Heart right ventricle (tissue), 16 donors: ENCODE measurements at regions not wholly inside any gene's neighbourhood (a gene's known extent, or its start where the extent isn't known, plus 50 kb on each side); places are given as distances from the start of the nearest gene placed in this dataset.

Experiments
- ATAC-seq, 8 donors: fragments of 200-7000 bp; cut with Tn5 transposase; one replicate each; pipeline ENCODE4 v1.9.1; 2020; ENCODE audit warnings: mild to moderate bottlenecking in 8 of 8, moderate library complexity in 8 of 8, moderate number of reproducible peaks in 1 of 8
- DNase-seq, 2 donors: peaks; one replicate each; pipeline ENCODE4 v3.0.0-alpha.2; 2020
- H3K27ac ChIP-seq, 10 donors: fragments of 200-600 bp; sonication (generic) in 2 of 10; one replicate each; pipeline versions ENCODE4 v1.5.0 to v1.8.0; 2020 to 2022; ENCODE audit warnings: mild to moderate bottlenecking in 3 of 10
- H3K27me3 ChIP-seq, 7 donors: fragments of 200-600 bp; one replicate each; pipeline ENCODE4 v1.8.0; 2021 to 2022; ENCODE audit warnings: mild to moderate bottlenecking in 2 of 7
- H3K36me3 ChIP-seq, 9 donors: fragments of 200-600 bp; sonication (generic) in 1 of 9; one replicate each; pipeline versions ENCODE4 v1.5.0 to v1.8.0; 2020 to 2022; ENCODE audit warnings: mild to moderate bottlenecking in 2 of 9
- H3K4me1 ChIP-seq, 9 donors: fragments of 200-600 bp; sonication (generic) in 1 of 9; one replicate each; pipeline versions ENCODE4 v1.5.0 to v1.8.0; 2020 to 2022; ENCODE audit warnings: mild to moderate bottlenecking in 4 of 9
- H3K4me3 ChIP-seq, 10 donors: fragments of 200-600 bp; sonication (generic) in 2 of 10; one replicate each; pipeline versions ENCODE4 v1.5.0 to v1.8.0; 2020 to 2022; ENCODE audit warnings: mild to moderate bottlenecking in 7 of 10, moderate library complexity in 2 of 10
- H3K9me3 ChIP-seq, 11 donors: fragments of 200-600 bp in 10 of 11; sonication (generic) in 2 of 11; one replicate each; pipeline versions ENCODE4 v1.5.0 to v1.8.0; 2013 to 2022; ENCODE audit warnings: mild to moderate bottlenecking in 2 of 11, control low read depth in 1 of 11, moderate library complexity in 1 of 11
- CTCF ChIP-seq, 9 donors: fragments of 200-600 bp; sonication (generic) in 2 of 9; IDR thresholded peaks; one replicate each; pipeline versions ENCODE4 v1.5.0 to v1.8.0; 2021 to 2022; ENCODE audit warnings: antibody characterized with exemption in 9 of 9, mild to moderate bottlenecking in 5 of 9, moderate library complexity in 1 of 9
- WGBS, 2 donors: extraction: QIAGEN DNeasy Blood & Tissue Kit; methylation state at CpG; one replicate each; pipeline ENCODE4 v1.1.7; 2013; ENCODE audit warnings: inconsistent platforms in 1 of 2; 5-methylcytosine and 5-hydroxymethylcytosine counted together
- intact Hi-C, 10 donors: fragments of 100-400 bp; cut with DNase I; formaldehyde crosslinking; loops; one replicate each; pipeline versions ENCODE4 v1.11.1 to v1.14.2; 2022
- donor health status: Arrhythmogenic right ventricular cardiomyopathy.
- donor health status: ischemic (EF 13 %, LVEDD 7.1; RV severe dilation, severe dysfunction).
- donor health status: healthy with polysubstance abuse.
- donor health status: DM: no; HTN: yes; CAD: no.
- donor health status: DM: no; HTN: no; CAD: no.
- donor health status: ischemic (EF 25% LVEDD 6.9; RV normal size, moderate dysfunction).
- donor health status: ischemic (EF 25% LVEDD 5.7; RV mildly dilated, moderate dysfunction).
- donor health status: healthy.
- donor health status: DM: yes; HTN: yes; CAD: no.
- donor health status: Ischemic cardiomyopathy.
- donor health status: ischemic (EF 35%, LVEDD 5.7; RV mildly dilated, moderate dysfunction).
- donor health status: nonischemic (EF 11% LVEDD 7.7; RV severe dilation, severe dysfunction).
- donor health status: DM: yes; HTN: yes; CAD: no.
- donor health status: PGD.
- donor health status: ischemic (EF 29% LVEDD 5.4; RV normal size, mild dysfunction).
- donor health status: nonischemic (EF 23%, LVEDD 6.1; RV moderate dilation, normal function).

DNA sequence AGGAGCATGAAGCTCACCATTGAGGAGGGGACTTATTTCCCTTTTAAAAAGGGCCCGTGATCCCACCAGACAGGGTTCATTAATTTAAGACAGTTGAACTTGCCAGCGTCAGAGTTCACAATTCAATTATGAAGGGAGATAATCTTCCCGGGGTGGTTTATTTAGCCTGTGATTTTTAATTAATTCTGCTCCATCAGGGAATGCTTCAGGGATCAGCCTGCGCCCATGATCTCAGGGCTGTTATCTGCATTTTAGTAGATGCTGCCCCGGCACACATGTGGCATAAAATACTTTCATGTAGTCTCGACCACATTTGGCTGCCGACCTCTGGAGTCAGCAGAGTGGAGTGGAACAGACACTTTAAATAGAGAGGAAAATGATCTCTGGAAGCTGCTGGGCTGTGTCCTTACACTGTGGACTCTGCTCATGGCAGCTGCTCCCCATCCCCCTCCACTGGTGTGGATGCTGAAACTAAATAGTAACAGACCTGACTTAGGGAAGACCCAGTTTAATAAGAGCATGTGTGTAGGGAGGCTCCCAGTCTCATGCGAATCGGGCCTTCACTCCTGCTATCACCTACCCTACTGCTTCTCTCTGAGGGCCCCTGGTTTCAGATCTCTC, 256.9 kb downstream of the TEX29 start:
- DNase-seq (no peak), ATAC-seq (no peak)
- WGBS, 2 donors, result 81 to 85% methylated on average over 9 of the region's 9 CpGs
- Histone ChIP-seq H3K27ac (no peak overlapping the region), H3K4me3 (no peak overlapping the region), H3K4me1 (no peaks in the 10 kb centered on the region), H3K36me3 (no peaks in the 10 kb centered on the region), H3K27me3 (peaks cover 0 to 13% (median 0%) of the 10 kb centered on the region in 7 donors), H3K9me3 (peaks cover 0 to 46% (median 19%) of the 10 kb centered on the region in 11 donors)
- intact Hi-C loops, result no loop called here
- no peak for TF ChIP-seq CTCF (IDR thresholded peaks at IDR 0.05)

DNA sequence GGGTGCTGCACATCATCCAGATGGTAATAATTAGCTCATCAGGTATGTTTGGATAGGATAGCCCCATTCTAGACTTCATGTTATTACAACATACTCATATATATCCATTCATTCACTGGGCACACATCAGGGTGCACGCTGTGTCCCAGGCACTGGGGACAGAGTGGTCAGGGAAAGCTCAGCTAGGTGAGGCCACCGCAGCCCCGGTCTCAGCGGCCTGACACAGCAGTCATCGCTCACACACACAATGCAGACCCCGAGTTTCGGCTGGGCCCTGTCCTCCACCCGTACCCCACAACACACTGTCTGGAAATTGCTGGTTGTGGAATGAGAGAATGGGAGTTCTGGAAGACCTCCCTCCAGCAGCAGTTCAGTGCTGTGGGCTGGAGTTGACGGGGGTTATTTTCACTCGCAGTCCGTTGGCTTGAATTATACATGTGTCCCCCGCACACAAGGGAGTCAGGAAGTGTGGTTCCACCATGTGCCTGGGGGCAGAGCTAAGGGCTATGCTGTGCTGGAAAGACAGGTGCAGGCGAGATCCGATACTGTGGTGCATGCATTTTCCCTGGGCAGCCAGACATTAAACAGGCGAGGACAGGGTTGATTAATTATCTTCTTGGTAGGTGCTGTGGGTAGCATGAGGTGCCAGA, 257.6 kb downstream of the TEX29 start:
- no peak overlapping the region for H3K27ac ChIP-seq
- WGBS, 2 donors, result 88 to 89% methylated on average over 15 of the region's 15 CpGs

GRCh38 chr13:111584101-111584672, 263.7 kb downstream of the TEX29 start:
- intact Hi-C loops, result loop anchor here in 1 of 10 donors (10.0 kb wide), 1 partner anchor 999 kb away; no protein-coding TSS in a partner anchor
- Histone ChIP-seq H3K36me3 (no peaks in the 10 kb centered on the region), H3K9me3 (peaks cover 0 to 19% (median 9%) of the 10 kb centered on the region in 11 donors), H3K4me1 (no peaks in the 10 kb centered on the region), H3K4me3 (no peak overlapping the region), H3K27me3 (peaks cover 0 to 23% (median 5%) of the 10 kb centered on the region in 7 donors), H3K27ac (no peak overlapping the region)
- DNase-seq, result no peak
- 82 to 83% methylated on average over 22 of the region's 22 CpGs for WGBS, 2 donors
- TF ChIP-seq CTCF (IDR thresholded peaks at IDR 0.05), result no peak
- ATAC-seq, result no peak

More for the DNA sequence above, 257.6 kb downstream of the TEX29 start:
- Histone ChIP-seq H3K4me3 (no peak overlapping the region), H3K9me3 (peaks cover 0 to 42% (median 19%) of the 10 kb centered on the region in 11 donors), H3K27me3 (peaks cover 0 to 13% (median 0%) of the 10 kb centered on the region in 7 donors), H3K4me1 (no peaks in the 10 kb centered on the region), H3K36me3 (no peaks in the 10 kb centered on the region)
- ATAC-seq, result no peak
- intact Hi-C loops, result no loop called here
- no peak for TF ChIP-seq CTCF (IDR thresholded peaks at IDR 0.05)
- DNase-seq, result no peak

DNA sequence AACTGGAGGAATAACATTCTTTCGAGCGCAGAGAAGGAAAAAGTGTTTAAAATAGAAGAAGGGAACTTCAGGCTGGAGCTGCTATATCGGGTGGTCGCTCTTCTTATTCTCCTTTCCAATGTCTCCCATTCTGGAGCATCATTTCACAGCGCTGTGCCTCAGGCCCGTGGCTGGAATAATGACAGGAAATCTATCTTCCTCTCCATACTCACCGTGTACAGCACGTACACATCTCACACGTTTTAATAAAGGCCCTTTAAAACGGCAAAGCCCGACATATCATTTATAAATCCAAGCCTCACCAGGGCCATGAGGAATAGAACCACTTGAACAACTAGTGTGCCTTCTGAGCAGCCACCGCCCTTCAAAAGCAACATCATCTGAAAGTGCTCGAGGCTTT, 264.4 kb downstream of the TEX29 start:
- Histone ChIP-seq H3K9me3 (peaks cover 0 to 13% (median 8%) of the 10 kb centered on the region in 11 donors), H3K27me3 (peaks cover 0 to 26% (median 5%) of the 10 kb centered on the region in 7 donors), H3K4me1 (no peaks in the 10 kb centered on the region), H3K4me3 (no peak overlapping the region), H3K27ac (no peak overlapping the region), H3K36me3 (no peaks in the 10 kb centered on the region)
- WGBS, 2 donors, result 76 to 81% methylated on average over 13 of the region's 13 CpGs
- DNase-seq (no peak), ATAC-seq (no peak)
- intact Hi-C loops, result loop anchor here in 1 of 10 donors (10.0 kb wide), 1 partner anchor 1000 kb away; no protein-coding TSS in a partner anchor
- TF ChIP-seq CTCF (IDR thresholded peaks at IDR 0.05), result no peak
